ENCODE measurements at regions not wholly inside any gene's neighbourhood (a gene's known extent, or its start where the extent isn't known, plus 50 kb on each side); places are given as distances from the start of the nearest gene placed in this dataset.

DNA sequence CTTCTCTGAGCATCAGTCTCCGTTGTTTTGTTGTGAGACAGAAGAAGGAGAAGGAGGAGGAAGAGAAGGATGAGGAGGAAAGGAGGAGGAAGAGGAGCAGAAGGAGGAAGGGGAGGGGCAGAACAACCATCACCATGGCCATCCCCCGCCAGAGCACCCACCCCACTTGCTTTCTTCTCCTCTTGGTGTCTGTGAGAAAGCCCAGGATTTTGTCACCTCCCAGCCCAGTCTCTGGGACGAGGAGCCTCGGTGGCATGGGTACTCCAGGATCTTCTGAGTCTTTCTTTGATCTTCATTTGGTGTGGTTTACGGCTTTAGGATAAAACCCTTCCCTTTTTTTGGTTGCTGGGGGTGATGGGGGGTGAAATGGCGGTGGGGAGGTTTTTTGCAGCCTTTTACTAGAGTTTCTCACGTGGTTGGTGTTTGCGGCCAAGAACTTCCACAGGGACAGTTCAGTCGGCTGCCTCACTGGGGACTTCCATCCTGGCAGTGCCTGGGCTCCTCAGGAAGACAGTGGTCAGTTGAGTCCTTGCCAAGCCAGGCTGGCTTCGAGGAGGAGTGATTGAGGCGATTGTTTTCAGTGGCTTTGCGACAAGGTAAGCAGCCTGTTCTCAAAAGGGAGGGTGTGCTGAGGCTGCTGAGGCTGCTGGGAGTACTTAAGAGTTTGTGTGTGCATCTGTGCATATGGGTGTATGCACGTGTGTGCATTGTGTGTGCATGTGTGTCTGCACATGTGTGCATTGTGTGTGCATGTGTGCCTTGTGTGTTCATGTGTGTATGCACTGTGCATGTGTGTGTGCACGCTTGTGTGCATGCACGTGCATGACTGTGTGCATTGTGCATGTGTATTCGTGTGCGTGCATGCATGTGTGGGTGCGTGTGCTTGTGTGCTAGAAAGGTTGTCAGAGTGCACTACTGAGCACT is 567.5 kb downstream of the TBC1D22A start:
- H3K27me3 ChIP-seq (replicated peaks in 1 of 7): peaks cover 0 to 15% (median 0%) of the 10 kb centered on the region in 7 donors
- no peaks in the 10 kb centered on the region for H3K4me1 ChIP-seq
- no peak overlapping the region for H3K4me3 ChIP-seq
- H3K27ac ChIP-seq: no peak overlapping the region
- H3K36me3 ChIP-seq: no peaks in the 10 kb centered on the region
- H3K9me3 ChIP-seq: peaks cover 0 to 13% (median 6%) of the 10 kb centered on the region in 8 donors
- TF ChIP-seq POLR2A (IDR thresholded peaks at IDR 0.05) (no peak), POLR2AphosphoS5 (IDR thresholded peaks at IDR 0.05) (no peak)
- TF ChIP-seq, protein P1, sequence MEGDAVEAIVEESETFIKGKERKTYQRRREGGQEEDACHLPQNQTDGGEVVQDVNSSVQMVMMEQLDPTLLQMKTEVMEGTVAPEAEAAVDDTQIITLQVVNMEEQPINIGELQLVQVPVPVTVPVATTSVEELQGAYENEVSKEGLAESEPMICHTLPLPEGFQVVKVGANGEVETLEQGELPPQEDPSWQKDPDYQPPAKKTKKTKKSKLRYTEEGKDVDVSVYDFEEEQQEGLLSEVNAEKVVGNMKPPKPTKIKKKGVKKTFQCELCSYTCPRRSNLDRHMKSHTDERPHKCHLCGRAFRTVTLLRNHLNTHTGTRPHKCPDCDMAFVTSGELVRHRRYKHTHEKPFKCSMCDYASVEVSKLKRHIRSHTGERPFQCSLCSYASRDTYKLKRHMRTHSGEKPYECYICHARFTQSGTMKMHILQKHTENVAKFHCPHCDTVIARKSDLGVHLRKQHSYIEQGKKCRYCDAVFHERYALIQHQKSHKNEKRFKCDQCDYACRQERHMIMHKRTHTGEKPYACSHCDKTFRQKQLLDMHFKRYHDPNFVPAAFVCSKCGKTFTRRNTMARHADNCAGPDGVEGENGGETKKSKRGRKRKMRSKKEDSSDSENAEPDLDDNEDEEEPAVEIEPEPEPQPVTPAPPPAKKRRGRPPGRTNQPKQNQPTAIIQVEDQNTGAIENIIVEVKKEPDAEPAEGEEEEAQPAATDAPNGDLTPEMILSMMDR (IDR thresholded peaks at IDR 0.05 in 8 of 11, conservative IDR thresholded peaks at IDR 0.05 in 3 of 11): no peak
- 72 to 80% (median 75%) methylated on average over 17 to 18 of the region's 18 CpGs for WGBS, 5 donors
- intact Hi-C loops (cut with DNase I; ENCODE audit: low total_unique reads): no loop called here
- no peak for DNase-seq

DNA sequence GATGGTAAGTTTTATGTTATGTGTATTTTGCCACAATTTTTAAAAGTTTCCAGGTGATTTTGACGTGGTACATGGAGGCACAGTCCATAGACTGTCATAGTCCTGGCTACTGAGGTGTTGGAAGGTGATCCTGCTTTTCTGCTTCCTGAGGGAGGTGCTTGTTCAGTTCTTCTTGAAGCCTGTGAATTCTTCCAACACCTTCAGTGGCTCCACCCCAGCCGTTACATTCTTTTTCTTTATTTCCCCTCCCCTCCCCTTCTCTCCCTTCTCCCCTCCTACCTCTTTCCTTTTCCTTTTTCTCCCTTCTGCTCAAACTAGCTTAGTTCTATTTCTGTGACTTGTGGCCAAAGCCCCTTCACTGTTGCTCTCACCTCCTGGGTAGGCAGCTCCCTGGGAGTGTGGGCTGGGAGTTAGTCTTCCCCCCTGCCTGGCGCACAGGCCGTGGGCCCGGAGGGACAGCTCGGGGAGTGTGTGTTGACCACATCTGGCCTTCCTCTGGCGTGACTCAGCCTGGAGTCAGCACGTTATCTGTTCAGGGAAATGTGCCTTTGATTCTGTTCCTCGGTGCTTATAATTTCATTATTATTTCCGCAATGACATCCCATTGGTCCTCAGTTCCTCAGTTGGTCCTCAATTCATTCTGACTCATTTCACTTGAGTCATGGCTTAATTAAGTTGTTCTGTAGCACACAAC is 566.2 kb downstream of the TBC1D22A start:
- no peaks in the 10 kb centered on the region for H3K36me3 ChIP-seq
- DNase-seq: no peak
- peaks cover 0 to 10% (median 0%) of the 10 kb centered on the region in 7 donors for H3K27me3 ChIP-seq (replicated peaks in 1 of 7)
- H3K4me1 ChIP-seq: no peaks in the 10 kb centered on the region
- intact Hi-C loops (cut with DNase I; ENCODE audit: low total_unique reads): no loop called here
- H3K27ac ChIP-seq: no peak overlapping the region
- no peak overlapping the region for H3K4me3 ChIP-seq
- 54 to 67% (median 60%) methylated on average over 10 of the region's 10 CpGs for WGBS, 5 donors
- TF ChIP-seq, protein P1 (IDR thresholded peaks at IDR 0.05 in 8 of 11, conservative IDR thresholded peaks at IDR 0.05 in 3 of 11): no peak
- TF ChIP-seq POLR2AphosphoS5 (IDR thresholded peaks at IDR 0.05): no peak
- no peak for TF ChIP-seq POLR2A (IDR thresholded peaks at IDR 0.05)
- H3K9me3 ChIP-seq: peaks cover 0 to 8% (median 5%) of the 10 kb centered on the region in 8 donors

DNA sequence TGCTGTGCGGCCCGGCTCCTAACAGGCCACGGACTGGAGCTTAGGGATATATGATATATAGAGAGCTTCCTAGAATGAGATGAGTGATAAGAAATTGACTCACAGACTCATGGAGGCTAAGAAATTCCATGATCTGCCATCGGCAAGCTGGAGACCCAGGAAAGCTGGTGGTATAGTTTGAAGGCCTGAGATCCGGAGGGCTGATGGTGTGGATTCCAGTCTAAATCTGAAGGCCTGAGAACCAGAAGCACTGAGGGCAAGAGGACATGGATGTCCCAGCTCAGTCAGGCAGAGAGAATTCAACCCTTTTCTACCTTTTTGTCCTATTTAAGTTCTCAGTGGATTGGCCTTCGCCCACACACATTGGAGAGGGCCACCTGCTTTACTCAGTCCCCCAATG is 564.8 kb downstream of the TBC1D22A start:
- H3K36me3 ChIP-seq: no peaks in the 10 kb centered on the region
- no peak for DNase-seq
- H3K27ac ChIP-seq: no peak overlapping the region
- intact Hi-C loops (cut with DNase I; ENCODE audit: low total_unique reads): no loop called here
- 84 to 95% (median 91%) methylated on average over 6 of the region's 6 CpGs for WGBS, 5 donors
- TF ChIP-seq, protein P1 (IDR thresholded peaks at IDR 0.05 in 8 of 11, conservative IDR thresholded peaks at IDR 0.05 in 3 of 11): no peak
- no peak for TF ChIP-seq POLR2AphosphoS5 (IDR thresholded peaks at IDR 0.05)
- TF ChIP-seq POLR2A (IDR thresholded peaks at IDR 0.05): no peak
- no peak overlapping the region for H3K4me3 ChIP-seq
- no peaks in the 10 kb centered on the region for H3K4me1 ChIP-seq
- peaks cover 0 to 15% (median 0%) of the 10 kb centered on the region in 7 donors for H3K27me3 ChIP-seq (replicated peaks in 1 of 7)
- peaks cover 0 to 10% (median 4%) of the 10 kb centered on the region in 8 donors for H3K9me3 ChIP-seq

DNA sequence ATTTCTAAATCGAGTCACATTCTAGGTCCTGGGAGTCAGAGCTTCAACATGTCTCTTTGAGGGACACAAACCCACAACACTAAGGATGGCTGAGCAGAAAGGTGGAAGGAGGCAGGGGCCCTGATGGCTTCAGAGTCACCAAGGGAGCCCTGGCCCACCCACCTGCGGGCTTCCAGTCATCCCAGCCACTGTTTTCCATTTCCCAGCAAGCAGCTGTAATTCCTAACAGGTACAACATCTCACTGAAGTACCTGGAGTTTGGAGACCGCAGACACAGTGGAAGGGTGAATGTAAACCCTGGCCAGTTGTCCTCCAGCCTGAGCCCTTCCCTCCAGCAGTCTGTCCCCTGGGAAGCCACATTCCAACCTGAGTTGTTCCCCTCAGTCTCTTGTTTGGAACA is 562.8 kb downstream of the TBC1D22A start:
- intact Hi-C loops (cut with DNase I; ENCODE audit: low total_unique reads): no loop called here
- no peak for DNase-seq
- Histone ChIP-seq H3K36me3 (no peaks in the 10 kb centered on the region), H3K27ac (no peak overlapping the region), H3K27me3 (replicated peaks in 1 of 7) (peaks cover 0 to 11% (median 0%) of the 10 kb centered on the region in 7 donors), H3K9me3 (peaks cover 0 to 30% (median 23%) of the 10 kb centered on the region in 8 donors), H3K4me3 (no peak overlapping the region), H3K4me1 (no peaks in the 10 kb centered on the region)
- WGBS, 5 donors: 76 to 96% (median 90%) methylated on average over 3 of the region's 3 CpGs
- TF ChIP-seq POLR2A (IDR thresholded peaks at IDR 0.05) (no peak), POLR2AphosphoS5 (IDR thresholded peaks at IDR 0.05) (no peak)
- TF ChIP-seq, protein P1 (IDR thresholded peaks at IDR 0.05 in 8 of 11, conservative IDR thresholded peaks at IDR 0.05 in 3 of 11): no peak

All from spleen (tissue), 11 donors.